ENCODE measurements at regions not wholly inside any gene's neighbourhood (a gene's known extent, or its start where the extent isn't known, plus 50 kb on each side); places are given as distances from the start of the nearest gene placed in this dataset.

GRCh38 chr1:196144588-196144987 is 463.7 kb downstream of the KCNT2 start:
- Histone ChIP-seq H3K36me3 (ENCODE audit: control insufficient read depth, low read length) (no peaks in the 10 kb centered on the region), H3F3A (ENCODE audit: control insufficient read depth, insufficient read depth) (no peaks in the 10 kb centered on the region), H3K4me1 (ENCODE audit: control insufficient read depth, low read length) (no peaks in the 10 kb centered on the region), H4K20me1 (ENCODE audit: control insufficient read depth, insufficient read depth, low read depth, low read length) (no peaks in the 10 kb centered on the region), H3K4me2 (ENCODE audit: low read length) (no peak overlapping the region), H3K4me3 (ENCODE audit: low read length) (no peak overlapping the region), H3K9me3 (ENCODE audit: control insufficient read depth, insufficient read depth, low read length) (no peaks in the 10 kb centered on the region), H3K27ac (ENCODE audit: low read depth, low read length) (no peak overlapping the region), H3K9me2 (replicated peaks; ENCODE audit: control insufficient read depth, low read length) (no peaks in the 10 kb centered on the region), H3K79me2 (ENCODE audit: control insufficient read depth, low read length) (no peaks in the 10 kb centered on the region), H3K27me3 (ENCODE audit: control insufficient read depth, low read length) (no peaks in the 10 kb centered on the region)
- no peak for TF ChIP-seq EZH2phosphoT487 (IDR thresholded peaks at IDR 0.05; ENCODE audit: borderline replicate concordance, low read length)
- no peak for TF ChIP-seq CTCF (IDR thresholded peaks at IDR 0.05; ENCODE audit: low read depth, low read length, poor library complexity, severe bottlenecking)

- H3K4me1 ChIP-seq (ENCODE audit: control insufficient read depth, low read length): no peaks in the 10 kb centered on the region
- H3K4me3 ChIP-seq (ENCODE audit: low read length): no peak overlapping the region
- H3K36me3 ChIP-seq (ENCODE audit: control insufficient read depth, low read length): no peaks in the 10 kb centered on the region
- no peak overlapping the region for H3K27ac ChIP-seq (ENCODE audit: low read depth, low read length)
- no peaks in the 10 kb centered on the region for H3K27me3 ChIP-seq (ENCODE audit: control insufficient read depth, low read length)
- no peak overlapping the region for H3K4me2 ChIP-seq (ENCODE audit: low read length)
- TF ChIP-seq EZH2phosphoT487 (IDR thresholded peaks at IDR 0.05; ENCODE audit: borderline replicate concordance, low read length) (no peak), CTCF (IDR thresholded peaks at IDR 0.05; ENCODE audit: low read depth, low read length, poor library complexity, severe bottlenecking) (peak; percentile 38)
- H3K9me2 ChIP-seq (replicated peaks; ENCODE audit: control insufficient read depth, low read length): no peaks in the 10 kb centered on the region
- no peaks in the 10 kb centered on the region for H3K9me3 ChIP-seq (ENCODE audit: control insufficient read depth, insufficient read depth, low read length)
- H3F3A ChIP-seq (ENCODE audit: control insufficient read depth, insufficient read depth): no peaks in the 10 kb centered on the region
- no peaks in the 10 kb centered on the region for H3K79me2 ChIP-seq (ENCODE audit: control insufficient read depth, low read length)
- no peaks in the 10 kb centered on the region for H4K20me1 ChIP-seq (ENCODE audit: control insufficient read depth, insufficient read depth, low read depth, low read length)
These were observed 464.5 kb downstream of the KCNT2 start for GRCh38 chr1:196143602-196144342.

- Histone ChIP-seq H3K4me1 (ENCODE audit: control insufficient read depth, low read length) (no peaks in the 10 kb centered on the region), H3K4me3 (ENCODE audit: low read length) (no peak overlapping the region), H3K79me2 (ENCODE audit: control insufficient read depth, low read length) (no peaks in the 10 kb centered on the region), H3K27ac (ENCODE audit: low read depth, low read length) (no peak overlapping the region), H3K36me3 (ENCODE audit: control insufficient read depth, low read length) (no peaks in the 10 kb centered on the region), H4K20me1 (ENCODE audit: control insufficient read depth, insufficient read depth, low read depth, low read length) (no peaks in the 10 kb centered on the region), H3K9me3 (ENCODE audit: control insufficient read depth, insufficient read depth, low read length) (no peaks in the 10 kb centered on the region), H3F3A (ENCODE audit: control insufficient read depth, insufficient read depth) (no peaks in the 10 kb centered on the region), H3K9me2 (replicated peaks; ENCODE audit: control insufficient read depth, low read length) (no peaks in the 10 kb centered on the region), H3K4me2 (ENCODE audit: low read length) (no peak overlapping the region), H3K27me3 (ENCODE audit: control insufficient read depth, low read length) (no peaks in the 10 kb centered on the region)
- TF ChIP-seq CTCF (IDR thresholded peaks at IDR 0.05; ENCODE audit: low read depth, low read length, poor library complexity, severe bottlenecking): no peak
- TF ChIP-seq EZH2phosphoT487 (IDR thresholded peaks at IDR 0.05; ENCODE audit: borderline replicate concordance, low read length): no peak
These were observed 466.1 kb downstream of the KCNT2 start for GRCh38 chr1:196142111-196142640.
